ENCODE measurements at regions not wholly inside any gene's neighbourhood (a gene's known extent, or its start where the extent isn't known, plus 50 kb on each side); places are given as distances from the start of the nearest gene placed in this dataset.

DNA sequence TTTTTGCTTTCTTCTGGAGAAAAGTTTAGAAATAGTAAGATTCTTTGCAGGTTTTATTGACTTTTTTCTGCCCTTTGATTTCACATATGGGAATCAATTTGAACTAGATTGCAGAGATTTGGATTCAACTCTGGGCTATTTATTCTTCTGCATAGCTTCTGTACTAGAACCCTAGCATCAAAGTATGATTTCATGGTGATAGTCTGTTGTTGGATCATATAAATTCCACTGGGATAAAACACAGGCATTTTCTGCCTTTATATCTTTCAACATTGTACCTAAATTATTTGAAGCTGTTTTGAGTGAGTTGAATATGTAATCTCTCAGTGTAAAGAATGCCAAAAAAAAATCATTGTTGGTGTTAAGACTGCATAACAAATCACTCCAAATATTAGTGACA, 458.4 kb upstream of the MPDZ start:
- DNase-seq, result no peak

DNA sequence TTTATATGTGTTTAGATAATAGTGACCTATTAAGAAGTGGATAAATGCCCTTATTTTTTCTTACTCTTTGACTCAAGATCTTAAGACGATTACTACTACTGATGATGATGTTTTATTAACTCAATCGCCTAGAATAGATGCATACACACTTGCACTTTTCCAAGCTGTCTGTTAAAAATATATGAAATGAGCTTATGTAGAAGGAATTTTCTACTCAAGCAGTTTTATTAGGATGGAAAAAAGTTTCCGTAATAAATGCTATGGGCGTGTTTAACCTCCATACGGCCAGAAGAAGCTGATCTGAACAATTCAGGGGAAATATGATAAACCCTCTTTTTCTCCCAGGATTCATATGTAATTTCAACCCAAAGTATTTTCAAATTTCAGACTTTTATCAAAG, 455.7 kb upstream of the MPDZ start:
- DNase-seq, result no peak

DNA sequence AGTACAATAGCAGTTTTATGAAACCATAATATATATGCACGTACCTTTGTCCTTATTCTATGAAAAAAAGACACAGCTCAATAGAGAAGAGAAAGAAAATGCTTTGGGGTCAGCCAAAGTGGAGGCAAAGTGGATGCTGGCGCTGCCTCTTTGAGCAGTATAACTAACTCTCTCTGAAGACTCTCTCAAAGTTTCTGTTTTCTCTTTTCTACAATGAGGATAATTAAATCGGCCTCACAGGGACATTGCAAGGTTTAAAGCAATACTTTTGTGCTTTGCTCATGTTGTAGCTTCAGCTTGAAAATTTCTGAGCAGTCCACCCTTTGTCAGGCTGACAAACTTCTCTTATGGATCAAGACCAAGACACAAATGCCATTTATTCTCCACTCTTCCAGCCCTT, 455.1 kb upstream of the MPDZ start:
- no peak for DNase-seq

DNA sequence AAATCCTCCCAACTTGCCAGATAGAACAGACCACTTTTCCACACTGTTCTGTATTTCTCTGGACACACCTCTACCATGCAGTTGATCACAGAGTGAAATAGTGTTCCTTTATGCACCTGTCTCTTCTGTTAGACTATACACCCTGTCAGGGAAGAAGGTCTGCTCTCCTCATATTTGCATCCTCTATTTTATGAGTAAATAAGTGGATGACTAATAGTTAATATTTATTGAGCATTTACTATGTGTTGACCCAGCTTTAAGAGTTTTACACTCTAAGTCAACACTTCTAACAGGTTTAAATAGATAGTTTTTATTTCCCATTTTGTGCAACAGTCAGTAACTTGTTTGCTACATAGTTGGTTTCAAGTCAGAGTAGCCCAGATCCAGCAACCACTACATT, 452.8 kb upstream of the MPDZ start:
- no peak for DNase-seq

DNA sequence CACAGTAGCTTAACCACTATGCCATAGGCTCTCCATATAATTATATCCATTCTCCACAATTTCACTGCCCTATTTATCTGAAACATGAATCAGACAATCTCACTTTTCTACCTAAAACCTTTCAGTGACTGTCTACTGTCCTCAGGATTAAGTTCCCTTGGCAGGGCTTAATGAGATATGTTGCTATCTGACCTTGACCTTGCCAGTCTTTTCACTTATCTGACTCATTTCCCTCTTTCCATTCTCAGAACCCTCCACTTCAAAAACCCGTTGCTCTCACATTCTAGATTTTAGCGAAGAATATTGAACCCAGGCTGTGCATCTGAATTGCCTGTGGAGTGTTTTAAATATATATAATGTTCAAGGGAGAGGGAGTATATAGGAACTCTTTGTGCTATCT, 452.1 kb upstream of the MPDZ start:
- no peak for DNase-seq

DNA sequence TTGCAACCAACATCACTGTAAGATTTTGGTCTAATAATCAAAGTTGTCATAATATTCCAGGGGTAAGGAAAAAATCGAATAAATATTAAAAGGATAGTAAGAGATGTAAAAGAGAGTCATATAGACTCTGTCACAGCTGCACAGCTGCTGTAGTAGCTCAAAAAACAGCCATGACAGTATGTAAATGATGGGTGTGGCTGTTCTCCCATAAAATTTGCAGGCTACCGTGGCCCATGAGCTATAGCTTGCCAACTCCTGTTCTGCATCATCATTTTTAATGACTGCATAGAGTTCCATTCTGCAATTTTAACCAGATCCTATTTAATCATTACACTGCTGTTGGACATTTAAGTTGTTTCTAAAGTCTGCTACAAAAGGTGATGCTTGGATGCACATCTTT, 450.5 kb upstream of the MPDZ start:
- no peak for DNase-seq

DNA sequence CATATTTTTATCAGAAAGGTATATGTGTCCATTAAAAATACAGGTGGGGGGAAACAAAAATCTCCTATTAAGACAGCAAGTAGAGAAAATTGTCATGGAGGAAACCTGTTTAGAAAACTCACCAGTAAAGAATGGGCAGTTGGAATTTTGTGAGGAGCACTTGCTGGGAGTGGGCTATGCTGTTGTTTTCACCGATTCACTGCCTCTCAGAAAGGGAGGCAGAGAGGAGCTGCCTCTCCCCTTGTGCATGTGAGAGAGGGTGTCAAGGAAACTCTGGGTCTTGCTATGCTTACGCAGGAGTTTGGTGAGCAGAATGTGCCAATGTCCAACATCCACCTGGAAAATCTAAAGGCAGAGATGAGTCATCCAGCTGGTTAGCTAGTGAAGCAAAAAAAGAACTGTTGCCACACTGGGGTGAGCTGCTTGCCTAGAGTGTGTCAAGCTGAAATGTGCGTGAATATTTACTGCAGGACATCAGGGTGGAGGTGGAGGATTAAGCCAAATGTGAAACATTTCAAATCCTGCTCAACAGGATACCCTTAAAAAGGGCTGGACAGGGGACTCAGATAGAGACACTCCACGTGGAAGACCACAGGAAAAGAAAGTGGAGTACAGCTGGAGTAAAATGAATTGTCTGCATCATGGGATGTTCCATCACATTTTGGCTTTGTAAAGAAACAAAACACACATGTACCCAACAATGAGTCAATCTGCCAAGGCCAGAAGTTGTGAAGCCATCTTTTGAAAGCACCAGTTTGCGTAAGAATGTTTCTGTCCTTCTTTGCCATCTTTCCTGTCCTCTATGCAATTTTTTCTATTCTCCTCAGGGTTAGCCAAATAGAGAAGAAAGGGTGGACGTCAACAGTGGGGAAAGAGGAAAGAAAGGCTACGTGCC, 449.7 kb upstream of the MPDZ start:
- no peak for DNase-seq

DNA sequence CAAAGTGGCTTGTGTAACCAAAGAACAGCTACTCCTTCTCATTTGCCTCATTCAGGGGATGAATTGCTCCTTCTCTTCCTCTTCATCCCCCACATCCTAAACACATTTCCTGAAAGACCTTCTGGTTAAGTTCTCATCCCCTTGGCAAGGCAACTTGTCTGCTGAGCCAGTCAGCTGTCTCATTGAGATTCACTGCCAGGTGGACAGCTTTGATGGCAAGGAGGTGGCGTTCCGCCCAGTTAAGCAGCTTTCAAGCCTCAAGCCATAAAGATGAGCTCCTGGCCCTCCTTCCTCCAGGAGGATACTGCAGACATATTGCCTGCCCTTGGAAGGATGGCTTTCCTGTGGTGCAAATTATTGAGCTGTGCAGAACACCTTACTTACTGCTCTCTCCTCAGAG, 448.6 kb upstream of the MPDZ start:
- DNase-seq, result no peak

DNA sequence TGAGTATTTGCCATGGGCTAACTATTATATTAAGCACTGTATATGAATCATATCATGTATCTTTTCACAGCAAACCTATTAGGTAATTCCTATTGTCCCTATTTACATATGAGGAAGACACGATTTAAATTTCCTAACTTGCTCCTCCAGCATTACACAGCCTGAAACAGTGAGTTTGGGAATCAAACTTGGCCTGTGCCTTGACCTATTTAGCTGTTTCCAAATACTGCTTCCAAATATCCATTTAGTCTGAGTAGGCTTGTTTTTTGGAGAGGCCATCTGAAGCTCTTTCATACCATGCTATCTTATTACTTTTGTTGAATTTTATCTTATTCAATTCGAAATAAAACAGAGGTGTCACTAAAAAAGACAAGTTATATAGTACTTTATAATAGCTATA, 447.3 kb upstream of the MPDZ start:
- no peak for DNase-seq

DNA sequence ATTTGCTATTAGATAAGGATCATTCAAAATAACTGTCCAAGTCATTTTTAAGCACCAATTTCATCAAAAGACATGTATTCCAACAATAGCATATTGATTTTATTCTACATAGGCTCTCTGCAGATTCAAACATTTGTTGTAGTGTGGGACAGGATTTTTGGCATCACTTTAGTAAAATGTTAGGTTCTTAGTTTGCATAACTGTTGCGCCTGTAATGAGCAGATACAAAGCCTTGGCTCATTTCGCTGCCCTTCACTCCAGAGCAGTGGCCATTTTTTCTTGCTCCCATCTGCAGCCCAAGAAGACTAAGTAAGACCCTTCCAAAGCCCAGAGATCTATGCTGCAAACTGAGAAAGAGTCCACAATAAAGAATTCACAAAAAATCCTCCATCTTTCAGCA, 446.0 kb upstream of the MPDZ start:
- DNase-seq, result no peak

DNA sequence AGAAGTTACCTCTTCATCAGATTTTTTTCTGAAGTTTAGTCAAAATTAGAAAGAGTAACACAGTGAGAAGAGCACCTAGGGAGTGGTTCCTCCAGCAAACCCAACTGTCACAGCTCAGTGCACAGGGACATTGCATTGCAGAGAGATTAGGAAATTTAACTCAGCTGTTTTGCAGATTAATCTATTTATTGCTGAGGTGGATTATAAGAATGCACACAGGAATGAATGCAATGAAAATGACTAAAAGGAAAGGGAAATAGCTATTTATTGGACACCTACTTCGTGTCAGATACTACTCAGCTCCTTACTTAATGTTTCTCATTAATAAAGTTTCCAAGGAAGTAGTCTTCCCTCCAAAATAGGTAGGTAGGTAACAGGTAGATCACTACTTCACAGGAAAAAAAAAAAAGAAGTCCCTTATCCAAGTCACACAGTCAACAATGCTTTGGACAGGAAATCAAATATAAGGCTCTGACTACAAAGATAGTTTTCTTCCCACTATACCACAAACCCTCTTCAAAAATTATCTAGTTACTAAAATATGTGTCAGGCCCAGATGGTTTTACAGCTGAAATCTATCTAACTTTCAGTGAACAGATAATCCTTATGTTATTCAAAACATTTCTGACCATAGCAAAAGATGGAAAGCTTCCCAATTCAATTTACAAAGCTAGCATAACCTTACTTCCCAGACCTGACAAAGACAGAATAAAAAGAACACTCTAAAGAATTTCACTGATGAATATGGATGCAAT, 442.2 kb upstream of the MPDZ start:
- no peak for DNase-seq

DNA sequence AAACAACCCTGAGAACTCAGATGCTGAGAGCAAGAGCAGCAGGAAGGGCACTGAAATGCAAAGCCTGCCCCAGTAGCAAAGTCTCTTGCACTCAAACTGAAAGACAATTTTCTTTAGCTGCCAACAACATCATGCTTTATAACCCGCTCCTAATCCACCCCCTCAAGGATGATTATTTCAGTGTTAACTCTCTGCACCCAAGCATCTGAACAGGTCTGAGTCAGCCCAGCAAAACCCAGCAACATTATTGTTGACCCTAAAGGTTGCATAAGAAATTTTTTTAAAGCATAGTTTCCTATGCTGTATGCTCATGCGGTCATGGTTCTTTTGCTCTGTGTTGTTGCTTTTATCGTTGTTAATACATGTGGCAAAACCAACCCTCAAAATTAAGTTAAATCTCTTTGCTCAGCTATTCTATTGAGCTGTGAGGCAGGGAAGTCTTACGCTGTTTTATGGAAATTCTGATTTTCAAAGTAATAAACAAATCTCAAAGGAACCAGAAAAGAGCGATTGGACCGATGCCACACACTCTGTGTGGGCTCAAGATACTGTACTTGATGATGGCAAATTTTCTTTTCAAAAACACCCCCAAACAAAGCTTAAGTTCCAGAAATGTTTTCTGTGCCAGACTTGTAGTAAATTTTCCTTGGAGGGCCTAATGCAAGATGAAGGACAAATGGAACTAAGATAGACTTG, 440.6 kb upstream of the MPDZ start:
- DNase-seq, result no peak

DNA sequence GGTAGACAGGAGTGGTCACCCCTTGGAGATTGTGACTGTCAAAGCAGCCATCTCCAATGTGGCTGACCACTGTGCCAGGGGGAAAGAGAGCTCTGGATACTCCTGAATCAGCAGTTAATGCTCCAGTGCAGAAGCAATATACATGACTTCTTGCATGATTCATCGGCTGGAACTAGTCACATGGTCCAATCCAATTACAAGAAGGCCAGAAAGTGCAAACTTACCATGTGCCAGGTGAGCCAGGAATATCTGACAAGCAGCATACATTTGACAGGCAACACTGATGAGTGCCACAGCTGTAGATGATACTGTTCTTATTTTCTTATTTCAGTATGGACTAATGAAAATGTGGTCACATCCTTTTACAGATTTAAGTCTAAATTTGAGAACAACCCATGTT, 440.0 kb upstream of the MPDZ start:
- DNase-seq, result no peak

DNA sequence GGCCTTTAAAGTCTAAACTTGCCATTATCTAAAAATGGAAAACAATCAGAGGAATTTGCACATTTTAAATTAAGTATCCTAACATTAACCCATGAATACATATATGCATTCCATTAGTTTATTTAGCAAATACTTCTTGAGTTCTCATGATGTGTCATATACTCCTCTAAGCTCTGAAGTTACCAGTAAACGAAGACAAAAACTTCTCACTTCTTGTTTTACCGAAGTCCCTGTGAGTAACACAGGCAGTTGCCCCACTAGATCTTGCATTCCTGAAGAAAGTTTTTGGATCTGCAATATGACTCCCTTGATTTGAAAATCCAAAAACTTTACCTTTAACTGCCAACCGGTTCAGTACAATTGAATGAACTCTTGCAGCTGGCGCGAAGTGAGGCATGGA, 439.0 kb upstream of the MPDZ start:
- DNase-seq, result no peak

DNA sequence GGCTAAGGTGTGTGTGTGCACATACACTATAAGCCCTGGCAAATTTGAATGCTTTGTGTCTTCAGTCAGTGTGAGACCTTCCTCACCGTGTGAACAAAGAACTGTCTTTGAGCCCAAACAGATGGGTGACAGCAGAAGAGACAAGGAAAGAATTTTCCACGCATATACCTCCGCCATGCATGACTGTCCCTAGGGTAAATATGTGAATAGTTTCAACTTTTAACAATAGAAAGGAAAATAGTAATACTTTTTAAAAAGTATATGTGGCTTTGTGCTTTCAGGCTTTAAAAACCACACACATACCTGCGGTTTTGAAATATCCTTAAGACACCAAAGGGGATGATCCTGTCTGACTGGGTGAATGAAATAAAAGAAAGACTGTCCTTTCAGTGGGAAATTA, 438.6 kb upstream of the MPDZ start:
- no peak for DNase-seq

DNA sequence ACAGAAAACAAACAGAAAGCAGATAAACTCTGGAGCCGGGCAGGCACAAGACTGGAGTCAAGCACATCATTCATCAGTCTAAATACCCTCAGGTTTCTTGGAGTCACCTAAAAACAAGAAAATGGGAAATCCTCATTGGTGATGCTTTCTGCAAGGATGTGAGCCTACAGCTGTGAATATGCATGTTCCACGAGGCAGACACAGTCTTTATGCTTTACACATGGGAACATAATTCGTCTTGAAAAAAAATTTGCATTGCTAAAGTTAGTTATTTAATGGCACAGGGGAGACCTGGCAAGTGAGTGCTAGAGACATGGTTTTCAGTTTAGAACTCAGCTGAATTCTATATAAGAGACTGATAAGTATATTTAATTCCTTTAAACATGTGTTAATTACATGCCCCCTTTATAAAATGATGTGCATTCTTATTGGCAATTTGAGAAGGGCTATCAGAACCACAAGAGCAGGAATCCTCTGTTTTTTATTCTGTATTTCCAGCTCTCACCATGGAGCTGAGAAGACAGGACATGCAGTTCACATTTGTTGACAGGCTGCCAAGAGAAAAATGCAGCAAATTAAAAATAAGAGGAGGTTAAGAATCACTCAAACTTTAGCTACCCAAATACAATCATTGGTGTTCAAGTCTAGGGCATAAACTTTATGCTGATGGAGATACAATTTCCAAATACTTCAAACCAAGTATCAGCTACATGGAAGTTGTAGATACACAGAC, 438.0 kb upstream of the MPDZ start:
- DNase-seq, result no peak

DNA sequence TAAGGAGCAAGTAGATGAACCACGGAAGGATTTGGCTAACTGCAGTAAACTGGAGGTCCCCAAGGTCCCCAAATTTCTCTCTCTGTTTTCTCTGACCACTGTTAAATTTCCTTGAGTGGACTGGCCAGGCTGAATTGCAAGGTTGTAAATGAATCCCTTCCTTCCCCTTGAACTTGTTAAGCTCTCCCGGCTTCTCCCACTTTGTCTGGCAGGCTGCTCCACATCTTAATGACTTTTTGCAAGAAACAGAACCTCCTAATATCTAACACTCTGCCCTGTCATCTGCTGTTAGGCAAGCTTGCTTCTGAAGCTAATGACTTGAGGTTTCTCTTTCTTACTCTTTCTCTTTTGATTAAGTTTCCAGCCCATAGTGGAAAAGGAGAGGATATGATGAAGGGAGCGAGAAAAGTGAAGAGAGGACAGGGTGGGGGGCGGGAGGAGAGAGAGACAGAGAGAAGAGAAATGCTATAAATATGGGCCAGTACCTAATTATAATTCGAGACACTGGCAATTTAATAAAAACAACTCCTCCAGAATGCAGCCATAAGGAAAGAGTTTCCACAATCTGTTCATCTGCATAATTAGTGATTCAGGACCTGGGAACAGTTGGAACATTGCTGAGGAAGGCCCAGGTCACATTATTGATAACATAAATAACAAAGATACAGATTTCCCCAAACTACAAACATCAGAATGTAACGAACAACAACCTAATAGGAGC, 437.3 kb upstream of the MPDZ start:
- no peak for DNase-seq

DNA sequence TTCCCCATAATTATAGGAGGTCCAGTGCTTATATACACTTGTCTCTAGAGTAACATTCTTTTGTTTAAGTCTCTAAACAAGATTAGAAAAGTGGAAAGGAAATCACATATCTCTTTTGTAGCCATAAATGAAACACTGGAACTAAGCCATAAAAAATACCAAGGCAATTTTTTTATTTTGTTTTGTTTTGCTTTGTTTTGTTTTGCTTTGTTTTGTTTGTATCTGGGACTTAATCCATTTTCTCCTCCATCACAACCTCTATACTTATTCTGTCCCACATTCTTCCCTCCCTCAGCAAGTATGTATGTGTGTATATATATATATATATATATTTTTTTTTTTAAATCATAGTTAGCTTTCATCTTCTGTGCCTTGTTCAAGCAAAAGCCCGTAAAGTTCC, 436.6 kb upstream of the MPDZ start:
- no peak for DNase-seq

DNA sequence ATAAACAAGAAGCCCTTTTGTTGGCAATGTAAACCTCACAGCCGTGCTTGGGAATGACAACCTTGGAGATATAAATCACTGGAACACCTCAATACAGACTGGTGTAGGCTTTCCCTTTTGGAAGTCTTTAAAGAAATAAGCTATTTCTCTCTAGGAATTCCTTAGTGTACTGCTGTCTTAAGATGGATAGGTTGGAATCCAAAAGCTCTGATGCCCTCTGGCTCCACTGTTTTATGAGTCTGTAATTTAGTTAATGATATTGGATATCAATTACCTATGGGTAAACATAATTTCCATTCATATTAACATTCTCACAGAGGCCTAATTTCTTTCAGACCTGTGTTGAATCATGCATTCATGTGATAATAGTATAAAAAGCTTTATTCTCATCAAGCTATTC, 435.9 kb upstream of the MPDZ start:
- DNase-seq, result no peak

DNA sequence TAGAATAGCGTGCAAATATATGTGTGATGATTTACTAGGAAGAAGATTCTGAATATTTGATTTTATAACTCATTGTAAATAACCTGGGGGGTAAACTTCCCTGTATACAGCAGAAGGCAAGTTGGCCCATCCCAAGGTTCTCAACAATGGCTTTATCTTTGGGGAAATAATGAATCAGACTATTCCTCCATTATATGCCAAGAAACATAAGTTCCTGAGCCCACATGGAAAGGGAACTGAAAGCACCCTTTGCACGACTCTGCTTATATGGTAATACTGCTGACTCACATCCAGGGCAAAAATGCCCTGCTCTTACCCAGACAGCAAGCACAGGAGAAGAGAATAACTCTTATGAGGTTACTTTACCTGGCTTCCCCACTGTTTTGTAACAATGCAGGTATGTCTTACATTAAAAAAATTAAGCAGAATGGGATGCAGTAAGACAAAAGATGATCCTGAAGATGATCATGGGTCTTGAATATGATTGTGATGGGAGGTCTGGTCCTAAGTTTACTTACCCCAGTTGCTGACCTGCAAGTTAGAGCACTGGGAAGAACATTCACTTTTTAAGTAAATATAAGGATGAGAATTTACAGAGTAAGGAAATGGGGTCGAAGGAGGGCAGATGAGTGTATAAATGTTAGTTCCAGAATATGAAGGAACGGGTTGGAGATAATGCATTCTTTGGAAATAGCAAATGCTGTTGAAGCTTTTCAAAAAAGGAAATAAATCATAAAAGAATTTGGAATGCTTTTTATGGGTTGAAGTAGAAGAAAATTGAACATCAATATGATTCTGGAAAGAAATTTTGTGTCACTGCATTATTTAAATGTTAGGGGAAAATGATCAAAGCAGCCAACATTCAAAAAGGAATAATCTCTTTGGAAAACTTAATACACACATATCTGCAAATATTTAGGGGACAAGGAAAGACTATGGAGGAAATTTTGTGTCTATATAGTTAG, 428.4 kb upstream of the MPDZ start:
- no peak for DNase-seq

DNA sequence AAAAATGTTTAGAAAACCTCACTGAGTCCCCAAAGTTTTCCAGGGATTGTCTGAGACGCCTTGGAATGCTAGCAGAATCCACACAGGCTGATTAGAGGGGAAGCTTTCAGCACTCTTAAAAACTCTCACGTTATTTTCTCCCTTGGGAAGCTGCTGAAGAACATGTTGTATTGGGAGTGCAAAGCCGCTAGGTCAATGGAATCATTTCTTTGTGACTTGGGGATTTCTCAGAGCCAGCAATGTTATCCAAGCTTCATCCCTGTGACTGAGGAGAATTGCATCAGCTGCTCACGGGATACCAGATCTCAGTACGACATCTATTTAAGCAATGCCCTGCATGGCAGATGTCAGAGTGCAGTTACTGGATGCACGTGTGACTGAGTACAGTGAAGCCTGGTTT, 426.4 kb upstream of the MPDZ start:
- DNase-seq, result no peak
